GM21529 (cell line): ENCODE measurements at regions not wholly inside any gene's neighbourhood (a gene's known extent, or its start where the extent isn't known, plus 50 kb on each side); places are given as distances from the start of the nearest gene placed in this dataset.

Experiments used
- ATAC-seq: cut with Tn5 transposase; IDR thresholded peaks from one replicate; pipeline ENCODE4 v1.9.1; 2021; ENCODE audit not compliant: unreplicated experiment

DNA sequence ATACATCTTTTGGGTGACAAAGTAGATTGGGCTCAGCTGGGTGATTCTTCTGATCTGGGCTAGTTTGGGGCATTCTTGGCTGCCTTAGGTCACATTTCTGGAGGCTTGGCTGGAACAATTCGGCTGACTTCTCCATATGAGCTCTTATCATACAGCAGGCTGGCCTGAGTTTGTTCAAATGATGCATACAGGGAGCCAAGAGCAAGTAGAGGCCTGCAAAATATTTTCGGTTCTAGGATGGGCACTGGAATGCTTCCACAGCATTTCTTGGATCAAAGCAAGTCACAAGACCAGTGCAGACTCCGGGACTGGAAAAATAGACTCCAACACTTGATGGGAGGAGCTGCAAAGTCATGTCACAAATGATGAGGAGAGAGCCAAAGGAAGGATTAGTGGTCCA, 98.4 kb downstream of the SCG2 start:
- ATAC-seq: no peak

DNA sequence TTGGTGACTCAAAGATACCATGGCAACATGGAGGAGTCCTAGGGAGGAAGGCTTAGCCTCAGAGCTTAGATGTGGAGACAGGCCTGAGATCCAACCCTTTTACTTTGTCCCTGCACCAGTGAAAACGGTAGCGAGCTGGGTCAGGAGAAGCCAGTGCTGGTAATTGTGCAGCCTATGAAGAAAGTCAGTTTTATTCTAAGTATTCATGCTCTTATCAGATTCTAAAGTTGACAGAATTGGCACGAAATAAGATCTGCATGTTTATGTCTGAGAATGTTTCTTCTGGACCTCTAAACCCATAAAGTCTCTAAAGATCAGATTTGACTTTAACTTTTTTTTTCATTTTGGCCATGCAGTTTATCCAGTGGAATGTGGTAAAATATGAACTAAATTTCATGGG, 93.8 kb downstream of the SCG2 start:
- ATAC-seq: no peak

DNA sequence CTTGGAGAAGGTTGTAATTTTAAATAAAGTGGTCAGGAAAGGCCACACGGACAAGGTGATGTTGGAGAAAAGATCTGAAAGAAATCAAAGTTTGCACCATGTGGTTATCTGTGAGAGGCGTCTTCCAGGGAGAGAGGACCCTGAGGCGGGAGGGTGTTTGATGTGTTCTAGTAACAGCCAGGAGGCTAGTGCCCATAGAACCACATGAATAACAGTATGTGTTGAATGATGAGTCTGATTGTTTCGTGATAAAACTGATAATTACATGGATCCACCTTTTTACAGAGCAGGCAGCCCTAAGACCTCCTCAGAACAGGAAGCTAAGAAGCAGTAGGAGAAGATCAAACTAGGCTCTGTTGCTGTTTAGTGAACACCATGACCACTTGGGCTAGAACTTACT, 91.4 kb downstream of the SCG2 start:
- no peak for ATAC-seq

DNA sequence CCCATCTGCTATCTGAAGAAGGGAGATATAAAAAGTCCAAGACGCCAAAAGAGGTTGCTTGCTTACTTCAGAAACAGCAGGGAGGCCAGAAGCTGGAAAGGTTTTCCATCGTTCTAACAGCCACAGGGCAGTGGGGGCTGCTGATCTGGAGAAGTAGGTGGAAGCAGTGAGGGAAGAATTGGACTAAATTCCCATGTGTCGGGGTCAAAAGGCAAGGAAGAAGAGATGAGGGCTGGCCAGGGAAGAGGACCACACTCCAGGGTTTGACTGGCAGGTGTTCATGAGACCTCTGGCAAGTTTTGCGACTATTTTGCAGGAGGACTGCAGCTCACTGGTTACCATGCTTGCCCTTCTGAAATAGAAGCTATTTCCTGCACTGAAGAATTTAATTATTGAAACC, 91.0 kb downstream of the SCG2 start:
- ATAC-seq: no peak

DNA sequence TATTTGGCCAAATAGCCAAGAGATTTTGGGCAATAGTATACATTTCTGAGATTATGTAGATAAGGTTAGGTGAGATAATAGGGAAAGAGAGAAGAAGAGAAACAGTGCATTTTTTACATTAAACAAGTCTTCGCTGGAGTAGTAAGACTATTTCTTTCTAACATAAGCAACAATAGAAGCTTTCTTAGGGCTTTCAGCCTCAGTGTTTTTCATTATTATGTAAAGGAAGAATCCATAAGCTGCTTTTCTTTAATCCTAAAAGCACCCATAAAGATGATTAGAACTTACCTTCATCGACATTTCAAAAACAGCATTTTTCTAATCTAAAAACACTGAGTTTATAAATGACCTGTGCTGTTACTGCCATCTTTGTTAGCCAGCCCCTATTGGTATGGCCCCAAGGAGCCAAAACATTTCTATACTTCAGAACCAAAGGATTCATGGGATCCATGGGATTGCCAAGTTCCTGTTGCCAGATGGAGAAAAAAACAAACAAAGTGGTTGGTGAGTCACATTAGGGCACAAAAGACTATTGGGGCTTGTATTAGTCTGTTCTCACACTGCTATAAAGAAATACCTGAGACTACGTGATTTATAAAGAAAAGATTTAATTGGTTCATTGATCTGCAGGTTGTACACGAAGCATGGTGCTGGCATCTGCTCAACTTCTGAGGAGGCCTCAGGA, 88.2 kb downstream of the SCG2 start:
- no peak for ATAC-seq

DNA sequence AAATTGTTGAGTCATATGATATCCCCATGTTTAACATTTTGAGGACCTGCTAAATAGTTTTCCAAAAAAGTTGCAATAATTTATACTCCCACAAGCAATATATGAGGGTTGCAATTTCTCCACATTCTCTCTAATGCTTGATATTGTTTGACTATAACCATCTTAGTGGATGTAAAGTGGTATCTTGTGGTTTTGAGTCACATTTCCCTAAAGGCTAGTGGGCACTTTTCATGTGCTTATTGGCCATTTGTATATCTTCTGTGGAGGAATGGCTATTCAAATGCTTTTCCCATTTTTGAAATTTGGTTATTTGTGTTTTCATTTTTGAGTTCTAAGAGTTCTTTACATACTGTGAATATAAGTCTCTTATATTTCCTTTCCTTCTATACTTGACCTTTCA, 82.7 kb downstream of the SCG2 start:
- ATAC-seq: no peak

DNA sequence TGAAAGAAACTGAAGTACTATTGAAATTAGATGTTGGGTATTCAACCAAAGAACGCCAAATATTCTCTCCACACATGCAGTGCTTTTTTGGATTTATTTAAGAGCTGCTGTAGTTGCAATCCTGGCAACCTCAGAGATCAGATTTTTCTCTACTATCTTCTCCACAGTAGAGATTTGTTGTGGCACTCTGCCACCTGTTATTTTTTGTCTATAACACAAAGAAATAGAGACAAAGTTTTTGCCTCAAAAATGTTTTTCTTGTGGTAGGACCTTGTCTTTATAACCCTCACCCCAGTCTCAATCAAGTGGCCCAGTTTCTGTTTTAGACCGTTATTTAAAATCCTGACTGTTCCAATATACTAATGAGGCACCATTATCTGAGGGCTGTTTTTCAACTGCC, 79.4 kb downstream of the SCG2 start:
- ATAC-seq: no peak

DNA sequence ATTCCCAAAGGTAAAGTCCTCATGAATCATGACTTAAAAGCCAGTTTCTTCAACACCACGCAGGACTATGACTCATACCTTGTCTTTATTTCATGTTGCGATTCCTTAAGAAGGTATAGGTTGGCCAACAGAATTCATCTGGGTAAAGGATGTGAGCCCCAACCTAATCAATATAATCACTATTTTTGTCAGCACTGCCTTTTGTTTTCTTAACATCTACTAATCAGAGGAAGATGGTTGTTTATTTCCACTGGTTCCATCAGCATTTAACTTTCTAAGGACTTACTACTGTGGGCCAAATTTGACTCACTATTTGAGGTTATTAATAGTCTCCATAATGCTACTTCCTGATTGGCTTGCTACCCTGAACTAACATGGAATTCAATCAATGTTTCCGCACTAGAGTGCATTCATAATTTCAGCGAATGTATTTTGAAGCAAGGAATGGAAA, 78.6 kb downstream of the SCG2 start:
- no peak for ATAC-seq

DNA sequence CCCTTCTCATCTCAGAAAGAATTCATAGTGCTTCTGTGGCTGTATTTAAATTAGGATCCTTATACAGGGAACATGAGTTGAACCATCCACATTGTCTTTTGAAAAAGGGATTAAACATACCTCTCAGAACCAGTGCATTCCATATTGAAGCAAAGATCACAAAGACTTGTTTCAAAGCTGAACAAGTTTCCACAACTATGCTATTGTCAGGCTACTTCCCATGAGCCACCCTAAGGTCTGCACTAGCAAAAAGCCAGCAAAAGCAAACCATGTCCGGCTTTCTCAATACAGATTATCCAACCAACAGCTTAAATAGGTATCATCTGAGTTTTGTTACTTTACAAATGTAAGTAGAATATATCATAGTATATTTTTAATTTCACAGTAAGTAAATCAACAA, 78.1 kb downstream of the SCG2 start:
- no peak for ATAC-seq

DNA sequence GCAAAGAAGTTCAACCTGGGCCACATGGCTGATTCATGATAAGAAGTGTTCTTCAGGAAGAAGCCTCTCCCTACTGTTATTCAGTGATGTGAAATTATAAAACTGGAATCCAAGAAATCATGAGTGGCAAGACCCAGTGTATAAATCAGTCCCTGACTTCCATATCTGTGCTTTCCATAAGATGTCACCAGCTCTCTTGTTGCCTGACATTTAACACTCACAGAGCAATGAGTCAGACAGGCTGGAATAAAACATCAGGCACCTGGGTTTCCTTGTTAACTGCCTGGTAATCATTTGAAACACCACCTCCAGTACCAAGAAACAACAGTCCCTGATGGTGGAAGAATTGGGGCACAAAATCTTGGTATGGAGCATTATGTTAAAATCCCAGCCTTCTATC, 76.1 kb downstream of the SCG2 start:
- ATAC-seq: no peak

DNA sequence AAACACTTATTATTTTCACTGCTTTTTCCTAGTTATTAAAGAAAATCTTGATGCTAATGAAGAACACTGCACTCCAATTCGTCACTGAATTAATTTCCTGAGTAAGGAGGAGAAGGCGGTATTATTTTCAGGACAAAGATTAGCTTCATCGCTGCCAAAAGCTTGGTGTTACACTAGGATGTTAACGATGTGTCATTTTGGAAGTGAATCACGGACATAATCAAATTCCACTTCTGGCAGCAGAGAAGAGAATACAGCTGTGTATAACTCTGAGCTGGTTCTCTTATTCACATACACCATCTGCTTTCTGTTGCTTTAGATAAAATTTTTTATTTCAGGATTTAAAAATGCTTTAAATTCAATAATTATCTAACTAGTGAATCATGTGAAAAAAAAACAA, 74.1 kb downstream of the SCG2 start:
- no peak for ATAC-seq

DNA sequence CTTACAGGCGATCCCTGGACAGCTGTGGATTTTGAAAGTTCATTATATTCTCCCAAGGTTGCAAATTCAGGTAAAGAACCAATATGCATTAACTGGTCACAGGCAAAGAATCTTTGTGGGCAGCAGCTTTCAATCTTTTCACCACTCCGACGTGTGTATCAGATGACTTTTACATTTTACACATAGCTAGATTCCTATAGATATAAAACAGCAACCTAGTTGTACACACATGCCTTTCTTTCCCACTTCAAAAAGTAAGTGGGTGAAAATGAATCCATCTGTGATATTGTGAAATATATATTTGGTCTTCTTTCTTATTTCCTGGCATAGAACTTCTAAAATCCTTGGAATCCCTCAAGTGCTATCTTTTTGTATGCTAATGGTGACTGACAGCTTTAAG, 72.5 kb downstream of the SCG2 start:
- ATAC-seq: no peak

DNA sequence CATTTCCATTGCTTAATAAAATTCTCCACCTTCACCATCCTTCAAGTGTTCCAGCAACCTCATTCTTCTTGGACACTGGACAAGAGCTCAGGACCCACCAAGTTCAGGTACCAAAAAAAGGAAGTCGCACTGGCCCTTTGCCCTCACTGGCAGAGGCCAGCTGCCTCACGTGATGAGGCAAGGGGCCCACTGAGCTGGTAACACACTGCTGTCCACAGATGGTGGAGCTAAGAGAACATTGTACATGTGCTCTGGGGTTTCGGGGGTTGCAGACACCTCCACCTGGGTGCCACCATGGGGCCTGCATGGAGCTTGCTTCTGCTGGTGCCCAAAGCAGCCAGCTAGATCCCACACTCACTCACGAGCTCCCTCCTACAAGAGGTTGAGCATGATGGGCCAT, 71.3 kb downstream of the SCG2 start:
- ATAC-seq: no peak

DNA sequence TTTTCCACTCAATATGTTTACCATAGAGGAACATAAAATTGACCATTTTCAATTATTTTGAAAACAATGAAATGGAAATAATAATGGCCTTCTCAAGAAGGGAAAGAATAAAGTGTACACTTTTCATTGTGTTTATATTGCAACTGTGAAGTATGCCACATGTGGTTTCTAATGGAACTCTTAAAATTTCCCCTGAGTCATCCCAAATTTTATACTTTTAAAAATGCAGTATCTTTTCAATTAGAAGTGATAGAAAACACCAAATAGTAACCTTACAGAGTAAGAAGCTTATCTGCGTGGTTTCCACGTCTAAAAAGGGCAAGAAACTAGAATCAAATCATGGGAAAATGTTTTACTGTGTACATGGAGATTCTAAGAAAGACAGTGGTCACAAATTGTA, 70.0 kb downstream of the SCG2 start:
- ATAC-seq: no peak

DNA sequence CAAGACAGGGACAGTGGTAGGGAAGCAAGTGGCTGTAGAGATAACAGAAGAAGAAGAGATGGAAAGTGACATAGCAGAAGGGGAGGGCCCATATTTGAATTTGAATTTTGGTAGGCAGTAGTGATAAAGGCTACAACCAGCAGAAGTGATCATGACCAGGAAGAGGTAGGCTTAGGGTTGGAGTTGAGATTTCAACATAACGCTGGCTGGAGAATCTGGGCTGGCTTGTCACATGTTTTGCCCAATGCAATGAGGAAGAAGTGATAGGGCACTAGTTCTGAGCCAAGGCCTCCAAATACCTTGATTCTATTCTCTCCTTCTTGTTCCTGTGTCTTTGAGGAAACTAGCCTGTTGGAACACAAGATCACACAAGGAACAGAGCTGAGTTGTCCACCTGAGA, 69.4 kb downstream of the SCG2 start:
- no peak for ATAC-seq

DNA sequence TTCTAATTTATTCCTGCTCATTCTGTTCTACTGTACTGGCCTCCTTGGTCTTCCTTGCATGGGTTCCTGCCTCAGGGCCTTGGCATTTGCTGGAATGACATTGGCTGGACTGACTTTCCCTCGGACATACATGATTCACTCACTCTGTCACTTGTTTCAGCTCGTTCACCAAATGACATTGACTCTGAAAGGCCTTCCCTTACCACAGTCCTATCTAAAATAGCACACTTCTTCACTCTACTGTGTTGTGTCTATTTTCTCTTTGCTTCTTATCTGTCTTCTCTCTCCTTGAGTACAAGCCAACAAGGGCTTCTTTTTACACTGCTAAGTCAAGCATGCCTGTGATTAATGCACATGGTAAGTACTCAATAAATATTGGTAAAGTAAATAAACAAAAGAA, 65.6 kb downstream of the SCG2 start:
- ATAC-seq: no peak

DNA sequence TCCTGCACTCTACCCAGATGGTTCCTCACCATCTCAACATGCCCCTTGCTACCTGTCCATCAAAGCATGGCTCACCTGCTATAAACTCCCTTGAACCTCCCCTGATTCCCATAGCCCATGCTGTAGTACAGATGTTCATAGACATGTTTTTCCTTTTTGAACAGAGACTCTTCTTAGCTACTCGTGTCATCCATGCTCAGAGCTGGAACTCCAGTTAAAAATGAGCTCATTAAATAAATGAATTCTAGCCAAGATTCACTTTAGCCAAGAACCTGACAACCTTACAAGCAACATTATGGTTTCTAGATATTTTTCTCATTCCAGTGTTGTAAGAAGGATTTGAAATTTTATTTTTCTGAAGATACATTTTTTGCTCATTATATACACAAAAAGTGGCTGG, 65.0 kb downstream of the SCG2 start:
- ATAC-seq: no peak

DNA sequence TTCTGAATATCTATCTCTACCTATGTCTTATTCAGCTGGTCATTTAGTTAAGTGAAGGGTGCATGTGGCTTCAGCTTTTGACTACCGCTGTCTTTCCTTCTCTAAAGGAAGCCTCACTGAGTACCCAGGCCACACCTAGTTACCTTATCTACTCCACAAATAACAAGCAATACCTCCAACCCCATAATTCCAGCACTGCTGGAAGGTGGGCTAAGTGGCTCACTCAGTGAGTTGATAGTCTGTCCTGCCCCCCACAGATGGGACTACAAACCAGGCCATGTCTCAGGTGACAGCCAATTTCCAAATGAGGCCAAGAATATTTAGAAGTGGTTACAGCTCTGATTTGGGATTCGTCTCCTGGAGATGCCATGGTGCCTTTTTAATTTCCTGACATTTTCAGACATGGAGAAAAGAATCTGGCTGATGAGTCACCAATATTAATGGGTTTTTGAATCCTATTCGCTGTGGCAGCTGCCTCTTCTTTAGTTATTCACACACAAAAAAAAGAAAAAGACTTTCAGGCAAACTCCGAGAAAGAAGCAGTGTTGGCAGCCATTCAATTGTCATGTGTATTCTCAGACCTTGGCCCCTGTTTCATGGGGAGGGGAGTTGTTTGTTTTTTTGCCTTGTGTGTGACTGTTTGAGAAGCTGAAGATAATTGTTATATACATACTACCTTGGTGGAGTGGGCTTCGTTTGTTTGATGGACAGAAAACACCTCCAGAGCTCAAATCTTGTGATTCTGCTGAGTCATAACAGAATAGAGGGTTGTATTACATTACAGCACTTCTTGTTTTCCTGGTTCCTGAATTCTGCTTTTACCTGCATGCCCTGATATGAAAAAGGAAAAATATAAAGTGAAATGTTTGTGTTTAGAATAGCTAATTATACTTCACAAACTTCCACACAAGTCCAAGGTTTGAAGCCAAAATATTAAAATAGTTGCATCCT, 64.2 kb downstream of the SCG2 start:
- no peak for ATAC-seq

DNA sequence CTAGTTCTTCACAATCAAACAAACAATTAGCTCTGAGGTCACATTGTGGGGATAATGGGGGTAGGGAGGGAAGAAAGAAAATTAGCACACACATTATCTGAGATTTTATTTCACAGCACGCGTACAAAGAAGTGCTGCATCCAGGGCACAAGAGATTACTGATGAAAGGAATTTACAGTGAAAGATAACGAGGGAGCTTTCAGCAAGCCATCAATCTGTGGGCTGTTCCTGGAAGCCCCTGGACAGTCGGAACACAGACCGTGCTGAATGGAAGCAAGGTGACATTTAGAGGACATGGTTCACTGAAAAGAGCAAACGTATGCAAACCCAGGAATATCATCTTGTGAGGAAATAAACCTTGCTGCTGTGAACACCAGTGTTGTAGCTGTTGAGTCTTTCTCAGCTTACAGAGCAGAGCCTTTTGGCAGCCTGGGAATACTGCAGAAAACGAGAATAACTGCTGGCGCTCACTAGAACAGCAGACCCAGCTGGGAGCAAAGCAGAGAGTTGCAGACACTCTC, 63.2 kb downstream of the SCG2 start:
- ATAC-seq: no peak

DNA sequence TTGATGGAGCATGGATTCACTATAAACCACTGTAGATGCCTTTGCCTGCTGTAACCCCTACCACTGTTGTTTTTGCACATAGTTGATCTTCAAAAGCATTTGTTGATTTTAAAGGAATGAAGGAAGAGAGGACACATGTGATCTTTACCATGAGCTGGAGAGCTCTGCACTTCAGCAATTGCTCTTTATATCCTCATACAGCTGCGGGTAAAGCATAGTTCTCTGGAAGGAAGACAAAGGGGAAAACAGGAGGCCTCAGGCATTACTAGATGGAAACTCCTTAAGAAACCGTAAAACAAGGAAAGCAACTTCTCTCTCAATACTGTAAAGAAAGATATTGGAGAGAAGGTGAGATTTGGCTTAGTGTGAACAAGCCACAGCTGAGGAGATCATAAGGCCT, 60.6 kb downstream of the SCG2 start:
- no peak for ATAC-seq

DNA sequence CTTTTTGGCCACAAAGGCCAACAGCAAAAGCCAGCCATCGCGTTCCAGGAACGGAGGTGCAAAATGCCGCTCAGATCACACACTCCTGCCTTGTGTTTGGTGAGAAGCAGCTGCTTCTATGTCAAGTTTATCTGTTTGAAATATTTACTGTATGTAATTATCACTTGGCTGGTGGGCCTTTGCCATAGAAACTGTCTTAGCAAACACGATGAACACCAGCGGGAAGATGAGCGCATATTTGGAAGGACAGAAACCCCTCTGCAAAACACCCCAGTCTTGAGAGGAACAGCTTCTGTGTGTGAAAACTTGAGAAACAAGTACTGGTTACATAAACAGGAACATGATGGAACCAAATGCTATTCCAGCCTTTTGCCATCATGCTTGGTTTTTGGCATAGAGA, 59.7 kb downstream of the SCG2 start:
- no peak for ATAC-seq

DNA sequence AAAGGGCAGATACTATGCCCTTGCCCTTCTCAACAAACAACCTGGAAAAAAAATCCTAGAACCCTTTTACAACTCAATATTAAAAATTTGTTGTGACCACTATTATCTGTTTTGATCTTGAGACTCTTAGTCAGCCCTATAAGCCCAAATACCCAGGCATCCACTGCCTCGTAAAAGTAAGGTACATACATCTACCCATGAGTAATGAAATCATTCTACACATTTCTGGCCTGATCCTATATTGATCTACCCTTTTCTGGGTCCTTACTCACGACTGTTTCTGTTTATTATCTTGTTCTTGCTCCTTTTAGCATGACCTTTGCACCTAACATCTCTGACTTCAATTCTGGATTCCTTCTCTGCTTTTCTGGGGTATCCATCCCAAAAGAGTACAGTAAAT, 56.8 kb downstream of the SCG2 start:
- no peak for ATAC-seq
